ENCODE measurements at regions not wholly inside any gene's neighbourhood (a gene's known extent, or its start where the extent isn't known, plus 50 kb on each side); places are given as distances from the start of the nearest gene placed in this dataset.
"Not testable (repeated sequence)": the region's sequence is repeated elsewhere in the genome, so short reads cannot be mapped to it uniquely, and the experiment has no call there.

GRCh38 chr5:136565050-136565449 lies 199.7 kb upstream of the TRPC7 start:
- not testable (repeated sequence) for TF ChIP-seq EZH2 (IDR thresholded peaks at IDR 0.05; ENCODE audit: insufficient read depth, poor library complexity, severe bottlenecking); EZH2phosphoT487 (IDR thresholded peaks at IDR 0.05; ENCODE audit: insufficient read depth, low read depth)
